Inferior parietal cortex (tissue), 1 donor: ENCODE measurements at regions not wholly inside any gene's neighbourhood (a gene's known extent, or its start where the extent isn't known, plus 50 kb on each side); places are given as distances from the start of the nearest gene placed in this dataset.

Experiments
- DNase-seq: peaks from one replicate; pipeline ENCODE4 v3.0.0-alpha.2; 2016; ENCODE audit errors: extremely low spot score

DNA sequence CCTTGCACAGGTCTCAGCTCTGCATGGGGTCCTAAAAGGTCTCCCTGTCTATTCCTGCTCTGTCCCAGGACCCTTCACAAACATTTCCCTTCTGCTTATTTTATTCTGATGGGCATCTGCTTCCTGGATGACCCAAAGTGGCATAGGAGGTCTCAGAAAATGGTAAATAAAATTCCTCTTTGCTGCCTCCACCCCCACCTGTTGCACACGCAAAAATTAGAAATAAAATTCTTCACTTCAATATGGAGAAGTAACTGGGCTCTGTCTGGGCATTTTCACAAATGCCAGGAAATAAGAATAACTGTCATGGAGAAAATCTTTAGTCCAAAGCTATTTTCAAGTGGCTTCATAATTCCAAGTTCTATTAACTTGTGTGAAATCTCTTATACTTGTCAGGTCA, 106.6 kb upstream of the MAP1B start:
- no peak for DNase-seq

DNA sequence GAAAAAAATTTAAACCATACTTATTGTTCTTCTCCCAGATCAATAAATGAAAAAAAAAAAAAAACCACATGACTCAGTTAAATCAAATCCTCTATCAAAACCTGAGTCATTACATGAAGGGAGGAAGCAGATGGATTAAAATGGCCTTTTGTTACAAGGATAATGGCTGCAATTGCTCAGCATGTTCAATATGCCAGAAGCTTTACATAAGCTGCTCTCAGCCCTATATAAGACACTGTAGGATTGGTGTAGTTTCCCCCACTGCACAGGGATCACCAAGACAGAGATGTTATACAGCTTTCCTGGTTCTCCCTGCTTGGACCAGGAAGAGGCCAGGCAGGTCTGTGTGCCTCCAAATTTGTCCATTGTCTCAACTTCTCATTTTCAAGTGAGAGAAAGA, 101.6 kb upstream of the MAP1B start:
- no peak for DNase-seq

DNA sequence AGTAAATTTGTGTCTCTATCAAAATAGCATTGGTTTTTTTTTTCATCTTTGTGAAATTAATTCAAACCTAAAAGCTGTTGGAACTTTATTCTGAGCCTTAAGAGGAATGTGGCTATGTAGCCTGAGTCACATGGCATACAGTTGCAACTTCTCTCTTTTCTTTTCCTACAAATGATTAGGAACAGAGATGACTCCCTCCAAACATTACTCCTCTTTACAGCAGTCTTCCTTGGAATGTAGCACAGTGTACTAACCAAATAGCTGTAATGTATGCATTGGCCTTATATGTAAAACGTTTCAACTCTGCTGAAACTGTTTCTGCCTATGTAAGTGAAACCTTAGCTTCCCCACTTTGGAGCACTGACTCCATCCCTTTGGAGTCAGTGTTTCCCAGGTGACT, 100.9 kb upstream of the MAP1B start:
- DNase-seq, result no peak

DNA sequence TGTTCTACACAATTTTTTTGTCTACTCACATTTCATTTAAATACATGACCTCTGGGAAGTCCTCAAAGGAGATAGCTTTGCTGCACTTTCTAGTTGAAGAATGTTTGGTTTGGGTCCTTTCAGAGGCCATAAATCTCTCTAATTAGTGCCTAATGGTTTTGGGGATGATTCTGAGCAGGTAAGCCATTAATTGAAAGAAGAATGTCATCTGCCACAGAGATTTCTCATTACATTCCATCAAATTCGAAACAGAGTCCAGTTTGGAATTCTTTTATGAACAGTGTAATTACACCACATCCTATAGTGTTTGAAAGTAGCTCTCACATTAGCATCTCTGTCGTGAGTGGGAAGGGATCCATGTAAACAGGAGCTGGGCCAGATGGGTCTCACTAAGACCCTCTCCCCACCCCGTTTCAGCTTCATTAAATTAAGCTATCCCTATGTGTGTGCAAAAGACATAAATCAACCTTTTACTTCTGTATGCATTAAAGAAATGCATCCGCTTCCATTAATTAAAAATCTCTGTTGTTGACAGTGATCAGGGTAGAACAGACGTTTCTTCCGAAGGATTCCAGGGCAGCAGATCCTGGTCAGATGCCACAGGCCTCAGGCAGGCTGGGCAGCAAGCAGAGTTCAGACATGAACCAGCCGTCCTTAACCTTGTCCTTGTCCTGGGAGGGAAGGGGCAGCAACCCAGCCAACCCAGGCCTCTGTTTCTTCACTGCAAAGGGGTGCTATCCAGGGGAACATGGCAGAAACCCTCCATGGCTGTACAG, 99.8 kb upstream of the MAP1B start:
- DNase-seq, result no peak

DNA sequence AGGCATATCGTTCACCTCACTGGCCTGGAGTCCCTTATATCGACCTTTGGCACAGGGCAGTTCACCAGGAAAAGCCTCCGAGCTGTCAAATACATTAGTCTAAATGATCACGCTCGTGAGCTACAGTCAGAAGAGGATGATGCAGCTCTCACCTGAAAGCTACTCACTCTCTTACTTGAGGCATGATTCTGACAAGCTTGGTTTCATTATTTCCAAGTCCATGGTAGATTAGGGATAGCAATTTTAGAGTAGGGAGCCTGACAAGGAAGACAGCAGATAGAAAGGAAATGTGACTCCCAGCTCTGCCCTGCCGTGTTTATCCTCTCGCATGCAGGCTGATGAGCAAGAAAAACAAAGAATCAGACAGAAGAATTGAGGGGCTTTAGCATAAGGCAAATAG, 98.0 kb upstream of the MAP1B start:
- no peak for DNase-seq

DNA sequence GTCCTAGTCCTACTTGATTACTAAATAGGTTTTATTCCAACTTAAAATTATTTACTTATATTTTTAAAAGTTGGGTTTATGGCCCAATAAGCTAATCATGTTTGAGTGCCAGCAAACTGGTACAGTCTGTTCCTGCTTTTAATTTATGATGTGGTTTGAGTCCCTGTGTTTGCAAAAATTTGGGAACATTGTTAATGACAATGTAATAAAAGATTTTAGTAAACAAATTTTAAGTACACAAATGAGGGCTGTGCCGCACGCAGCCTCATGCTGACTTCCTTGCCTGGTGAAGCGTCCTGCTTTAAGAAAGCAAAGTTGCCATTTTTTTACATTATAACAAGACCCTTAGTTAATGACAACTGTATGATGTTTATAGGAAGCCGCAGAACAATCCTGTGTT, 96.8 kb upstream of the MAP1B start:
- DNase-seq, result no peak

DNA sequence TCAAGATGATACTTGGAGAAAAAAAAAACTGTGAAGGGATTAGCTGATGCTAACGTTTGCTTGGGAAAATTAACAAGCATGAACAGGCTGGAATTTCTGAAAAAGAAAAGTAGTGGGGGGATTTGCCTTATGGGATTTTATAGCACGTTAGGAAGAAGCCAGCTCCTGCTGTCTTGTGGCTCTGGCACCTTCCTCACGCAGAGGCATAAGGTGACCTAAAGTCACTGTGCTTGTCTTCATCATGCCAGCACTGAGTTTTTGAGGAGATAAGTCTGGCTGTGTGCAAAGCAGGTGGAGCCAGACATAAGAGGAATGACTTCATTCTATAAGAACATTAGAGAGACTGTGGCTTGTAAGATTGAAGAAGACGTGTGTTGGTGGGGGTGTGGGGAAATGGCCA, 94.4 kb upstream of the MAP1B start:
- no peak for DNase-seq

DNA sequence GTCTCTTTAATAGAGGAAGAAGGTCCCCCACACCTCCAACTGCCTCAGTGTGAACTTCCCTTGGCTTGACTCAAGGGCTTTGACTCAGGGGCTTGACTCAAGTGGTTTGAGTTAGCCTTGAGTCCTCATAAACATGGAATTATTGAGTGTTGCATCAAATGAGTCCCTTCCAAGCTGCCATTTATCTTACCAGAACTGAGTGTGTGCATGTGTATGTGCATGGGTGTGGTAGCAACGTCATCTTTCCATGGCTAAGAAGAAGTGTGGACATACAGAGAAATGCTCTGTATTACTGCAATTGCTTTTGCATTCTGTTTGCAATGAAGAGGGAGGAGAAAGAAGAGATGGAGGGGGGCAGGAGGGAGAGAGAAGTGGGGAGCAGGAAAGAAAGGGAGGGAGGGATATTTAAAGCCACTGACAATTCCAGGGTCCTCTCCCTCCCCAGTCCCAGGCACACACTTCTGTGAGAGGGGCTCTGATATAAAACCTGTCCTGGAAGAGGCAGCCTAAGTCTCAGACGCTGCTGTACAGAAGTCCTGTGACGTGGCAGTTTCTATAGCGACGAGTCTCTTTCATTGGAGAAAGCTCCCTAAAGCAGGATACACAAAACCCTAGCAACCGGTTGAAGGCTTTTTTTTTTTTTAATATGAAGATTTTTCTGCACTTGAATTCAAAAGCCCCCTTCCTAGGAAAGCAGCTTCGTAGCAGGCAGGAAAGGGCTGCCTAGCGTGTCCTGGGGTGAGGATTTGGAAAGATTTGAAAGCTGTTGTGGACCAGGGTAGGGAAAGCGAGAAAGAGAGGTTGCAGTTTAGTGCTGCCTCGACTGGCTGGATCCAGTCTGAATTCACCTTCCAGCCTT, 93.3 kb upstream of the MAP1B start:
- DNase-seq, result peak; percentile 61

DNA sequence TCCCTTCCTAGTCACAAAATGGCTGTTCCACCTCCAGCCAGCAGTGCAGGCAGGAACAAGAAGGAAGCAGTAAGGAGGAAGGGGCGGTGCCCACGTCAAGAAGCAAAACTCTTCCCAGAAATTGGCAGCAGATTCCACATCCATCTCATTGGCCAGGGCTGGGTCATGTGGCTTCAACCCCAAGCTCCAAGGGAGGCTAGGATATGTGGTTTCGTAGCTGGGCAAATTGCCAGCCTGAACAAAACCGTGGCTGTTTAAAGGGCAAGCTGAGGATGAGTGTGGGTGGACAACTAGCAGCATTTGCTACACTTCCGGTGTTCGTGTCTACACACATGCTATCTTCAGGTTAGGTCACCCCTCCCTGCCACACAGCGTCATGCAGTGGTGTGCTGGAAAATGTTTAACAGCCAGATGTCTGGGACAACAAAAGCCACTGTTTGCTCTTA, 92.1 kb upstream of the MAP1B start:
- peak; percentile 87 for DNase-seq

DNA sequence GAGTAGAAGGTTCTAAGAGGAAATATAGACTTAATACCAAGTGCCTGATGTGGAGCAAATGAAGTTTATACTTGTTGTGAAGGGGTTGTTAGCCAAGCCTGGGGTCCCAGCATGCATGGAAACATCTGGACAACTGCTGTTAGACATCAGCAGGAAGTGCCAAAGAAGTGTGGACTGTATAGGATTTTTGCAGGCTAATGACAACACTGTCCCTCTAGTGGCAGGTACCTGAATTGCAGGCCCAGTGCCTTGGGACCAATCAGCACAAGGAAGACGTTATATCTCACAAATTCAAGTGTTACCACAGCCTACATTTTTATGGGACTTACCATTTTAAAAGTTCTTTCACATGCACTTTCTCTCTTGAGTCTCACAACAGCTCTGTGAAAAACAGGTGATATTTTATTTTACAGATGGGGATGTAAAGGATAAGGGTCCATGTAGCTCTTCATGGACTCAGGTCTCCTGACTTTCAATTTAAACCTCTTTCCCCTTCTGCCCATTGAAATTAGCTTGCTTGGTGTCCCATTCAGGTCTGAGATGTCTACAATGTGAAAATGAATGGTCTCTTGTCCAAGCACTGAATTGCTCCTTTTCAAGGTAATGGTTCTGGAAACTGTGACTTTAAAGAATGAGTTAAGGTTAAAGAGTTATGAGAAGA, 89.0 kb upstream of the MAP1B start:
- no peak for DNase-seq

DNA sequence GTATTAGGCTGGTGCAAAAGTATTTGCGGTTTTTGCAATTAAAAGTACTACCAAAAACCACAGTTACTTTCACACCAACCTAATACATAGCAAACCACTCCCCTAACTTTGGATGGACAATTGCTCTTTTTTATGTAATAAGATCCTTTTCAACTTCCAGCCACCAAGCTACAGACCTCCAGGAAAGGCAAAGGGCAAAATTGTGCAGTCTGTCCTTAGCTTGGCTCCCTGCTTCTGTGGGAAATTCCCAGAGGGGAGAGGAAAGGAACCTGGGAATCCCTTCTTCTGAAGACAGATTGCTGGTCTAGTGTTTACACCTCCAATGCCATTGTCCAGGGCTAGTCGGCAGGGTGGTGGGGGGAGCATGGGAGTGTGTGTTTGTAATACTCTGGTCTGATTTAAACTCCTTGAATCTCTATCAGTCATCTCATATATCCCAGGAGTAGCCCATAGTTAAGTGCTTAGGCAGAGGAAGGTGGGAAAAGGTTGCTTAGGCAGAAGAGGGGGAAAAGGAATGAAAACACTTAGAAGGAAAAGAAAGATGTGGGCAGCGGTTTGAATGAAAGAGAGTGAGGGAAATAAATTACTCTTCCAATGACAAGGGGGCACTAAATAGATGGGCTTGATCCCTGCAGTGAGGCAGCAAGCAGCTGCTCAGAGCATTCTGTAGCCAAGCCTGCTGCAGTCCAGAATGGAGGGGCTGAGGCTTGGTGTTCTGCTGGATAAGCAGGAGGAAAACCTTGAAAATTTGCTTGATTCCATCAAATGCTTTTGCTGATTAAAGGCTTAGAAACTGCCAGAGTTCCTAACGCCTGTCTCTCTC, 86.9 kb upstream of the MAP1B start:
- DNase-seq, result no peak

DNA sequence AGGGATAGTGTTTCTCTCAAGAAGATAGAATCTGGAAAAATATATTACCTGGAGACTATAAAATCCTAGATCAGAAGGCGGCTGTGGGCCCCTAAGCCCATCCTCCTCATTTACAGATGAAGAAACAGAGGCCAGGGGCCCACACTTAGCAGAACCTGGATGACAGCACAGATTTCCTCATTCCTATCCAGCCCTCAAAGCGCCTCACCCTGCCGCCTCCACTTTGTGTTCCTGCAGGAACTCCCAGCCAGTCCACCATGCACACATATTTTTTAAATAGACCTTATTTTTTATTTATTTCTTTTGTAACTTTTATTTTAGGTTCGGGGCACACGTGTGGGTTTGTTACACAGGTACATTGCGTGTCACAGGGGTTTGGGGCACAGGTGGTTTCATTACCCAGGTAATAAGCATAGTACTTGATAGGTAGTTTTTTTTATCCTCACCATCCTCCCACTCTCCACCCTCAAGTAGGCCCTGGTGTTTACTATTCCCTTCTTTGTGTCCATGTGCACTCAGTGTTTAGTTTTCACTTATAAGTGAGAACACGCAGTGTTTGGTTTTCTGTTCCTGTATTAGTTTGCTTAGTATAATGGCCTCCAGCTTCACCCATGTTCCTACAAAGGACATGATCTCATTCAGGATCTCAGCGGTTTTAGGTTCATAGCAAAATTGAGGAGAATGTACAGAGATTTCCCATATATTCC, 85.5 kb upstream of the MAP1B start:
- DNase-seq, result no peak

DNA sequence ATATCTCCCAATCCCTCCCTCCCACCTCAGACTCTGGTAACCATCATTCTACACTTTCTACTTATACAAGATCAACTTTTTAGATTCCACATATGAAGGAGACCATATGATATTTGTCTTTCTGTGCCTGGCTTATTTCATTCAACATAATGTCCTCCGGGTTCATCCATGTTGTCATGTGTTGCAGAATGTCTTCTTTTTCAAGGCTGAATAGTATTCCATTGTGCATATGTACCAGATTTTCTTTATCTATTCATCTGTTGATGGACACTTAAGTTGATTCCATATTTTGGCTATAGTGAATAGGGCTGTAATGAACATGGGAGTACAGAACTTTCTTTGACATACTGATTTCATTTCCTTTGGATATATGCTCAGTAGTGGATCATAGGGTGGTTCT, 78.9 kb upstream of the MAP1B start:
- DNase-seq, result no peak

DNA sequence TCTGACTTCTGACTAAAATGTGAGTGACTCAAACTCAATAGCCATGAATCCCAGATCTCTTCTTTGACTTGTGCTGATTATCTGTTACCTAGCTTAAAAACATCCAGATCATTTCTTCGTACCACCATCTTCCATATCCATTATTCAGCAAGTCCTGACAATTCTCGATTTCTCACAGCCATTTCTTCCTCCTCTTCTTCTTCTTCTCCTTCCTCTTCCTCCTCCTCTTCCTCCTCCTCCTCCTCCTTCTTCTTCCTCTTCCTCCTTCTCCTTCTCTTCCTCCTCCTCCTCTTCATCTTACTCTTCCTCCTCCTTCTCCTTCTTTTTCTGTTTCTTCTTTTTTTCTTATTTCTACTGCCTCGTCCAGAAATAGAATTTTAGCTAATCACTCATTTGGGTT, 77.0 kb upstream of the MAP1B start:
- DNase-seq, result no peak

DNA sequence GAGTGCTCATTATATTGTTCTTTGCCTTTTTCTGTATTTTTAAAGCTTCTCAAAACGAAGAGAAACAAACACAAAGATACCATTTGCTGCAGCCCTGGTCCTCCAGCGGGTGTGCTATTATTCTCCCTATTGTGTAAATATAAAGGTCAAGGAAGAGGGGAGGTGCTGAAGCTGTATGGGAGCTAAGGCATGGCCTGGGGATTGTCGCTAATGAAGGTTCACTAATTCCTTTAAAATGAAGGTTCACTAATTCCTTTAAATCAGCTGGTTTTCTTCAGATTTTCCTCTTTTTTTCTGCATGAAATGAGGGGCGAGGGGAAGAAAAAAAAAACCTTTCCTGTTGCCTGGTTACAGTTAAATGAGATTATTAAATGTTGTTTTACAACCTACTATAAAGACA, 74.5 kb upstream of the MAP1B start:
- DNase-seq, result no peak

DNA sequence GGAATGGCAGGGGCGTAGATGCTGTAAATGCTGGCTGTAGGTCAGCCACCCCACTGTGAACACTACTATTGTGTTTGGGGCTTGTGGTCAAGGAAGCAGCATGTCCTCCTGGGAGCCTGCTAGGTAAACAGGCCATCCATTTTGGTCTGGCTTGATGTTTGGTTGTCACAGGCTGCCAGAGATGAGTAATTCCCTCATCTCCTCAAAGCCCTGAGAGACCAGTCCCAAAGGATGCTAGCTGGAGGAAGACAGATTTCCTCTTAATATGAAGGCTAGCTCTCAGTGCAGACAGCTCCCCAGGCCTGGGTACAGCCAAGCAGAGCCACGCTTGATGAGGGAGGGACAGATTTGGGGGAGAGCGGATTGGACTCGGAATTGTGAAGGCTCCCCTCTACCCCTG, 72.5 kb upstream of the MAP1B start:
- no peak for DNase-seq

DNA sequence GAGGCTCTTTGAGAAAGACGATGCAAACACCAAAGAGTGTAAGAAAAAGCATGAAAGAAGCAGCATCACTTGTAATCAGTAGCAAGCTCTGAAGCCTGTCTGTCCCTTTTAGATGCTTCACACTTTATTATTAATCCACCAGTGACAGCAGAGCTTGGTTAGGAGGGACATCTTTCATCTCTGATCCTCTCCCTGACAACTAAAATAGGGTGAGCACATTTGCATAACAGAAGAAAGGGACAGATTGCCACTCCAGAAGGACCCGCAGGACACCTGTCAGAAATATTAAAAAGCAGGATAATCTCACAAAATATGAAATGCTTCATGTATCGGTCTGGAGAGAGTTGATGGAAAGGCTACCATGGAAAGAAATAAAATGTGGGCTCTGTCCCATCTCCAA, 71.4 kb upstream of the MAP1B start:
- no peak for DNase-seq

DNA sequence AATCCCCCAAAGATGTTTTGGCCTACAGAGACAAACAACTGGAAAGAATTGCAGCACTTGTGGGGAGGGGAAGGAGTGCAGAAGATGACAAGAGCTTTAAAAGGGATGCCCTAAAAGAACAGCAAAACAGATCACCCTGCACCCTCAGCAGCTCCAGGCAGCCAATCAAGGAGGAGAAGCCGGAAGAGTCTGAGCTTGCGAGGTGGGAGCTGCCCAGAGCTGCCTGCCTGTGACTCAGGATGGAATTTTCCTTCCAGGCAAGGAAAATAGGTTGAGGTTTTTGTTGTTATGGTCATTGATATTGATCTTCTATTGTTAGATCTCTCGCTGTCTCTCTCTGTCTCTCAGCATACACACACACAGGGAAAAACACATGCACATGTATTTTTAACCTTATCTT, 70.3 kb upstream of the MAP1B start:
- peak; percentile 35 for DNase-seq

DNA sequence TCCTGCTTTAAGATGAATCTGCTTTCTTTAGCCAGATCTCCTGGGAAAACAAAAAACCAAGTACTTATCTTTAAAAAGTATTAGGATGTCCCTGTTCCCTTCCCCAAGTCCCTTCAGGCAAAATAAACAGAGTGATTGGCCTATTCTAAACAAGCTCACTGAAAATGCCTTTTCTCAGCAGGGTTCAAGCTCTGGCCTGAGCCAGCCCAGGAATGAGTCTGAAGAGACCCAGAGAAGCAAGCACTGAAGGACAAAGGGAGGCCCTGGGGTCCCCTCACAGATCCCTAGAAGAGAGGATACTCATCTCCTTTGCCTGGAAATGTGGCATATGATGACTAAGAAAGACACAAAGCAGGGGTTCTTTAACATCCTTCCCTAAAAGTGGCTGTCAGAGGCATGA, 66.8 kb upstream of the MAP1B start:
- DNase-seq, result no peak

DNA sequence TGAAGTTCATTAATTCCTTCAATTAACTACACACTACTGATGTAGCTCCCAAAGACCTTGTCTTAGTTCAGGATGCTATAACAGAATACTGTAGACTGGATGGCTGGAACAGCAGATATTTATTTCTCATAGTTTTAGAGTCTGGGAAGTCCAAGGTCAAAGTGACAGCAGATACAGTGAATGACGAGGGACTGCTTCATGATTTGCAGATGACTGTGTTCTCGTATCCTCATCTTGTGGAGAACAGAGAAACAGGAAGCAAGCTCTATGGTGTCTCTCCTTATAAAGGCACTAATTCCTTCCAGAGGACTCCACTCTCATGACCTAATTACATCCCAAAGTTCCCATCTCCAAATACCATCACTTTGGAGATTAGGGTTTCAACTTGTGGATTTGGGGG, 65.6 kb upstream of the MAP1B start:
- no peak for DNase-seq

DNA sequence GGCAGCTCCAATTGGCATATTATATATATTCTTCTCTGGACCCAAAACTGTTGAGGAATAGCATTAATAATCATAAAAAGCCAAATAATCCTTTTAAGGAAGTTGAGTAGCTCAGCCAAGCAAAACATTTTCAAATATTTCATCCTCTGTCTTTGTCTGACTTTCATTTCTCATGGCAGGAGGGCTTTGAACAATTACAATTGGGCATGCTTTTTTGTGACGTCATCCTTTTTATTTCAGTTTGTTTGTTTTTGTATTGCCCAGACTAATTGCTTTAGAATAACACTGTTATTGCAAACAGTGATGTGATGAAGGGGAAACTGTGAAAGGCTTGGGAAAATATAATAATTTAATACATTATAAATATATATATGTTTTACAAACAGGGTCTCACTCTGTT, 65.2 kb upstream of the MAP1B start:
- no peak for DNase-seq
